A673 (cell line): ENCODE measurements at regions not wholly inside any gene's neighbourhood (a gene's known extent, or its start where the extent isn't known, plus 50 kb on each side); places are given as distances from the start of the nearest gene placed in this dataset.

Source experiments
- BruUV-seq: library from RNA; stranded (reverse); fragments of 400-500 nt; replicated peaks from 2 replicates; lab custom pipeline; 2021; lab: Mats Ljungman, UMichigan
- CTCF ChIA-PET: fragments of 300-600 bp; sonication (Branson Sonifier 250); formaldehyde crosslinking; loops from one replicate; lab custom pipeline; 2022; ENCODE audit warnings: antibody characterized with exemption; lab: Charles Lee
- POLR2A ChIA-PET: fragments of 300-600 bp; sonication (Branson Sonifier 250); formaldehyde crosslinking; loops from one replicate; lab custom pipeline; 2022; ENCODE audit warnings: antibody characterized with exemption; ENCODE audit not compliant: low non-redundant PET; lab: Charles Lee
- DNase-seq: peaks from one replicate; pipeline ENCODE4 v3.0.0-alpha.2; 2015; ENCODE audit warnings: low spot score
- H3K27ac ChIP-seq: fragments of 200-600 bp; sonication (generic); 2 replicates; pipeline ENCODE4 v1.5.1; 2016; ENCODE audit warnings: mixed run types, low read depth, mild to moderate bottlenecking, mixed read lengths, antibody characterized with exemption, low read length; ENCODE audit not compliant: poor library complexity, severe bottlenecking
- H3K27me3 ChIP-seq: fragments of 200-600 bp; sonication (generic); replicated peaks from 2 replicates; pipeline ENCODE4 v1.6.1; 2017; ENCODE audit warnings: mixed run types, low read depth, mild to moderate bottlenecking, mixed read lengths, antibody characterized with exemption, low read length; ENCODE audit not compliant: insufficient read depth, poor library complexity
- H3K36me3 ChIP-seq: fragments of 200-600 bp; sonication (generic); 2 replicates; pipeline ENCODE4 v1.6.1; 2016; ENCODE audit warnings: mixed run types, mild to moderate bottlenecking, mixed read lengths, antibody characterized with exemption, low read length; ENCODE audit not compliant: insufficient read depth, poor library complexity, severe bottlenecking
- H3K4me1 ChIP-seq: fragments of 200-600 bp; sonication (generic); 2 replicates; pipeline ENCODE4 v1.6.1; 2017; ENCODE audit warnings: mixed run types, mild to moderate bottlenecking, mixed read lengths, antibody characterized with exemption, low read length; ENCODE audit not compliant: insufficient read depth, poor library complexity, severe bottlenecking
- H3K4me3 ChIP-seq: fragments of 200-600 bp; sonication (generic); 2 replicates; pipeline ENCODE4 v1.5.1; 2016; ENCODE audit warnings: low read depth, mixed run types, mild to moderate bottlenecking, mixed read lengths, low read length; ENCODE audit not compliant: poor library complexity, severe bottlenecking
- H3K9me3 ChIP-seq: fragments of 200-600 bp; sonication (generic); 2 replicates; pipeline ENCODE4 v1.6.1; 2016; ENCODE audit warnings: mixed run types, low read depth, mild to moderate bottlenecking, mixed read lengths, antibody characterized with exemption, low read length; ENCODE audit not compliant: poor library complexity, severe bottlenecking
- CTCF ChIP-seq: fragments of 300-800, 200-600 bp; sonication (generic); conservative IDR thresholded peaks from 2 replicates; pipeline ENCODE4 v1.5.1; 2017; ENCODE audit warnings: low read depth, mild to moderate bottlenecking, antibody characterized with exemption, low read length, moderate library complexity, mixed read lengths
- EZH2 ChIP-seq: fragments of 200-600 bp; sonication (generic); IDR thresholded peaks from 2 replicates; pipeline ENCODE4 v1.6.1; 2017; ENCODE audit warnings: borderline replicate concordance, low read depth, mild to moderate bottlenecking, mixed read lengths, antibody characterized with exemption, low read length; ENCODE audit not compliant: poor library complexity, severe bottlenecking
- intact Hi-C: fragments of 100-400 bp; cut with micrococcal nuclease; formaldehyde crosslinking; loops from one replicate; pipeline ENCODE4 v1.10.0; 2022; ENCODE audit not compliant: unreplicated experiment

DNA sequence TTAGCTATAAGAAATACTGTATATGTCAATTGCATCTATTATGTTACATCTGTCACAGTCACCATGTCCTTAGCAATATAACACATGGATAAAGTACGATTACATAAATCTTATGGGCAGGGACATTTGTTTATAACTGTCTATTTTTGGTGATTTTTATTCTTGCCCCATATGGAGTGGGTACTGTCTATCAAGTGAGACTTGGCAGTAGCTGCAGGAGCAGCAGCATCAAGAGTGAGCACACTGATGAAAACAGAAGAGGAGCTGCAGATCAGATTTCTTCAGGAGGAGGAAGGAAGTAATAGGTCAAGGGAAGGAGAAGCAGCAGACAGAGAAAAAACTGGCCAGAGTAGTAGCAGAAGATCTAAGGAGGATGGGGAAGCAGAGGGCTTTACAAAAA lies 516.7 kb downstream of the C6orf118 start:
- POLR2A ChIA-PET: no interaction called here
- CTCF ChIA-PET: no interaction called here
- BruUV-seq: no TSS peak

DNA sequence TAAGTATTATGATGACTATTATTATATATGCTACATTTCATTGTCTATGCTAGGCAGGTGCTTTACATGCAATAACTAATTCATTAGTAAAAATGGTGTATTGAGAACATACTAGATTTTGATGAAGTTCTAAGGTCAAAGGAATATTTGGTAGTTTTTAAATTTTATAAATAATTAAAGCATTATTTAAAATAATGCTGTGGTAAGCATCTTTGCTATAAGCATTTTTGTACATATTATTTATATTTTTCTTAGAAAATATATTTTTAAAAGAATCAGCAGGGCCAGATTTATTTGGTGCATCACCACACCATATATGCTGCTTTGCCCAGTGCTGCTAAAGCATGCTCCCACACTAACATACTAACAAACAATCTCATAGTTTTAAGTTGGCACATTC lies 517.9 kb downstream of the C6orf118 start:
- no peak for DNase-seq
- Histone ChIP-seq H3K4me3 (no peak overlapping the region), H3K27me3 (no peaks in the 10 kb centered on the region), H3K36me3 (no peaks in the 10 kb centered on the region), H3K4me1 (no peaks in the 10 kb centered on the region), H3K27ac (no peak overlapping the region), H3K9me3 (peaks cover 13% of the 10 kb centered on the region)
- no peak for TF ChIP-seq EZH2
- TF ChIP-seq CTCF: no peak
- intact Hi-C loops: no loop called here
- ChIA-PET POLR2A (no interaction called here), CTCF (no interaction called here)
- no TSS peak for BruUV-seq

More for the DNA sequence above, 516.7 kb downstream of the C6orf118 start:
- no peak overlapping the region for H3K27ac ChIP-seq
- H3K27me3 ChIP-seq: no peaks in the 10 kb centered on the region
- no peaks in the 10 kb centered on the region for H3K4me1 ChIP-seq
- intact Hi-C loops: no loop called here
- no peaks in the 10 kb centered on the region for H3K36me3 ChIP-seq
- H3K9me3 ChIP-seq: peaks cover 13% of the 10 kb centered on the region
- TF ChIP-seq CTCF (no peak), EZH2 (no peak)
- no peak for DNase-seq
- no peak overlapping the region for H3K4me3 ChIP-seq

- no peak for DNase-seq
- TF ChIP-seq EZH2: no peak
- no peak for TF ChIP-seq CTCF
- intact Hi-C loops: no loop called here
- no TSS peak for BruUV-seq
- Histone ChIP-seq H3K27ac (no peak overlapping the region), H3K4me1 (no peaks in the 10 kb centered on the region), H3K4me3 (no peak overlapping the region), H3K27me3 (no peaks in the 10 kb centered on the region), H3K36me3 (no peaks in the 10 kb centered on the region), H3K9me3 (peaks cover 28% of the 10 kb centered on the region)
- ChIA-PET POLR2A (no interaction called here), CTCF (no interaction called here)
Measured at GRCh38 chr6:164763788-164764187, 545.6 kb downstream of the C6orf118 start.
